ENCODE measurements at regions not wholly inside any gene's neighbourhood (a gene's known extent, or its start where the extent isn't known, plus 50 kb on each side); places are given as distances from the start of the nearest gene placed in this dataset.

DNA sequence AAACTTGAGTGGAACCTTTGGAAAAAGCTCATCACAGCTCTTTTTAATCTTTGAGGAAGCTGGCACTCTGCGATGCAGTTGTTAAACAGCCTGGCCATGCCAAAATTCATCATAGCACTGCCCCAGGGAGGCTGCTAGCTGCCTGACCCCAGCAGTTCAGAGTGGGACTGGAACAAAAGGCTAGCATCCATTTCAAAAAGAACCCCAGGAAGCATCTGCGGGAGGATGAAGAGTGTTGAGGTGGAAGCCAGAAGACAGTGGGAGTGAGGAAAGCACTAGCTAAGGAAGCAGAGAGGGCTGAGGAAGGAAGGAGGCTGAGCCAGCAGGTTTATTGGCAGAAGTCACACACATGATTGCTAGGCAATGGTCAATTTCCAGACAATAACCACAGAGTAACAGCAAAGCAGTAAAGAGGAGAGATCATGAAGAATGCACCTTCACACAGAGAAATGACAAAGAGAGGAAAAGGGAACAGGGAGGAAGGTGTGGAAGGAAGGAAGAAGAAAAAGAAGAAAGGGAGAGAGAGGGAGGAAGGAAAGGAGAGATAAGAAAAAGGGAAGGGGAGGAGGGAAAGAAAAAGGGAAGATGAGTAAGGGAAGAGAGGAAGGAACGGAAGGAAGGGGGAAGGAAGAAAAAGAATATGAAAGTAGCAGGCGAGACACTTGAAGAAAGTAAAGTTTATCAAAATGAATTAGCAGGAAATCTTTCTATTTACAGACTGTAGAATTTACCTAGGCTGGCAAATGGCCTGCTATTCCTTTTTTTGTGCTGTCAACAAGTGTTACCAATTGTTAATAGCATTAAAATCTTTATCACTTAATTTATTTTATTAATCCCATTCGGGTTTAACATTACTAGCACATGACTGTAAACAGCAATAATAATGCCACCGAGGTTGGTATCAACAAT lies 270.0 kb upstream of the PSMD7 start:
- Histone ChIP-seq H3K4me3 (ENCODE audit: low read length) (peak overlapping the region; percentile 37), H3K27ac (ENCODE audit: low read length) (no peak overlapping the region), H3K9me3 (ENCODE audit: insufficient read depth, low read depth, low read length) (no peaks in the 10 kb centered on the region), H3K4me1 (ENCODE audit: insufficient read depth, low read length) (peaks cover 61% of the 10 kb centered on the region), H3K27me3 (ENCODE audit: insufficient read depth, low read length) (no peaks in the 10 kb centered on the region), H3K9ac (ENCODE audit: low read depth, low read length) (no peak overlapping the region), H3K36me3 (ENCODE audit: insufficient read depth, low read depth, low read length) (no peaks in the 10 kb centered on the region)

GRCh38 chr16:74024953-74025352 lies 271.7 kb upstream of the PSMD7 start:
- no peaks in the 10 kb centered on the region for H3K27me3 ChIP-seq (ENCODE audit: insufficient read depth, low read length)
- no peaks in the 10 kb centered on the region for H3K36me3 ChIP-seq (ENCODE audit: insufficient read depth, low read depth, low read length)
- peaks cover 53% of the 10 kb centered on the region for H3K4me1 ChIP-seq (ENCODE audit: insufficient read depth, low read length)
- no peak overlapping the region for H3K9ac ChIP-seq (ENCODE audit: low read depth, low read length)
- no peak overlapping the region for H3K4me3 ChIP-seq (ENCODE audit: low read length)
- no peak overlapping the region for H3K27ac ChIP-seq (ENCODE audit: low read length)
- H3K9me3 ChIP-seq (ENCODE audit: insufficient read depth, low read depth, low read length): no peaks in the 10 kb centered on the region

DNA sequence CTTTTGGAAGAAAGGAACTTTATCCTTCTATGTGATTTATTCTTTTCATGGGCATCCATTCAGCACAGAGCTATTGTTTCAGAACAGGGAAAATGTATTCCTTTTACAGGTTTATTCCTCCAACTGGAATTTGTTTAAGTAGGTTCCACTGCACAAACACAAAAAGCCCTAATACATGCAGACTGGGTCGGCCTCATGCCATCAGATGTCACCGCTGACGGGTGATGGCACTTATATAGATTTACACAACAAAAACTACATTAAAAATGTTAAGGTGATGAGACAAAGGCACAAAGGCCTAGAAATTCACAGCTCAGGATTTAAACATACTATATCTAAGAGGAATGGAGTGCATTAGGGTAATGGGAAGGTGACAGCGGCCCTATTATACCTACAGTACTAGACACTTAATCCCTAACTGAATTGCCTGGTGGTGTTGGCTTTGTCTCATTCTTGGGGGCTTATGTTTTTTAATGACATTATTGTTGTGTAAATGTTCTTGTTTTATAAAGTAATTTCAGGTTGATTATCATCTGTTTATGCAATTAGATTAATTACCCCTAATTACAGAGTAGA lies 276.4 kb upstream of the PSMD7 start:
- H3K9ac ChIP-seq (ENCODE audit: low read depth, low read length): no peak overlapping the region
- peaks cover 25% of the 10 kb centered on the region; the same call in 1 of the 2 replicates for H3K4me1 ChIP-seq (ENCODE audit: insufficient read depth, low read length)
- H3K36me3 ChIP-seq (ENCODE audit: insufficient read depth, low read depth, low read length): no peaks in the 10 kb centered on the region
- H3K27me3 ChIP-seq (ENCODE audit: insufficient read depth, low read length): no peaks in the 10 kb centered on the region
- no peak overlapping the region for H3K27ac ChIP-seq (ENCODE audit: low read length)
- H3K4me3 ChIP-seq (ENCODE audit: low read length): no peak overlapping the region
- H3K9me3 ChIP-seq (ENCODE audit: insufficient read depth, low read depth, low read length): peaks cover under 1% of the 10 kb centered on the region; the same call in 1 of the 2 replicates

DNA sequence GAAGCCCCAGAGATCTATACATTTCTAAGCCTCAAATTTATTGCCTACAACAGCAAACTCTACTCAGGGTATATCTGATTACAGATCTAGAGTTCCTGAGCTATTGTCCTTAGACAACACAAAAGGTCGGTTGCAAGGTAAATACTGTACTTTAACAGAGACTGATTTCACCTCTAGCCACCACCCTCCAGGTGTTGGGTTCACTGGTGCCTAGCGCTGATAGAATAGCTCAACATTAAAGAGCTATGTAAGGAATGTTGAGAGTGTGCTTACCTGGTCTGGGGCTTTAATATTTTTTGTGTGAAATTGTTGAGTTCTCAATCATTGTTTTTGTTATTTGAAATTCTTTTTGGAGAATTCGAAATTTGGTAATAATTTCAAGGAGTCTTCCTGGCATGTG lies 277.0 kb upstream of the PSMD7 start:
- Histone ChIP-seq H3K27ac (ENCODE audit: low read length) (no peak overlapping the region), H3K4me1 (ENCODE audit: insufficient read depth, low read length) (peaks cover 21% of the 10 kb centered on the region; the same call in 1 of the 2 replicates), H3K9ac (ENCODE audit: low read depth, low read length) (no peak overlapping the region), H3K36me3 (ENCODE audit: insufficient read depth, low read depth, low read length) (no peaks in the 10 kb centered on the region), H3K4me3 (ENCODE audit: low read length) (no peak overlapping the region), H3K27me3 (ENCODE audit: insufficient read depth, low read length) (no peaks in the 10 kb centered on the region), H3K9me3 (ENCODE audit: insufficient read depth, low read depth, low read length) (peaks cover 6% of the 10 kb centered on the region)

DNA sequence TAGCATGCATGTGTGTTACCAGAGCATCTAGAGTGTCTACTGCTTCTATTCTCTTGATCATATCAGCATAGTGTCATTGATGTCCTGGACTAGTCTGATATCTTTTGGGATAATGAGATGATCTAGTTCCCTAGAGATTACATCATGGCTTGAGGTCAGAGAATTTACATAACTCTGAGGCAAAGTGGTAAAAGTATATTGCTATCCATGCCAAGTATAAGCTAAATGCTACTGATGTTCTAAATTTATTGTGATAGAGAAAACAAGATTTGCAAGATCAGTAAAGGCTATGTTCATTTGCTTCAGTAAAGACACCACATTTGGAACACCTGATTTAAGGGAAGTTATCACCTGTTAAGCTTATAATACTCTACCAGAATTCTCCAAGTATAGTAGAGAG lies 280.7 kb upstream of the PSMD7 start:
- Histone ChIP-seq H3K27me3 (ENCODE audit: insufficient read depth, low read length) (no peaks in the 10 kb centered on the region), H3K4me1 (ENCODE audit: insufficient read depth, low read length) (peaks cover 16% of the 10 kb centered on the region; the same call in 1 of the 2 replicates), H3K9ac (ENCODE audit: low read depth, low read length) (no peak overlapping the region), H3K9me3 (ENCODE audit: insufficient read depth, low read depth, low read length) (peaks cover 6% of the 10 kb centered on the region), H3K36me3 (ENCODE audit: insufficient read depth, low read depth, low read length) (no peaks in the 10 kb centered on the region), H3K4me3 (ENCODE audit: low read length) (no peak overlapping the region), H3K27ac (ENCODE audit: low read length) (no peak overlapping the region)

DNA sequence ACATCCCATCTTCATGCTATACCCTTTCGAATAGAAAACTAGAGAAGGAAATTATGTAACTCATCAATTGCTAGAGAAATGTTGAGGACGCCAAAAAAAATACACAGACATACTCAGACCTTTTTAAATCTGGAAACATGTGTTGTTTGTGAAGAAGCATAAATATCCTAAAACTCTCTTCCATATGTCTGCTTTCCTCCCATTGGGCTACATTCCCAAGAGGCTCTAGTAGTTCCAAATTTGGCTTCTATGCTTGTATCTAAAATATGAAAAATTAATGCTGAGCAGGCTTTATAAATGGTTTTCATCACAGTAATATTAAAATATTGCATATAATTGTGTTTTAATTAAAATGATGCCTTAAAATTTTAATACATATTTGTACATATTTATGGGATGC lies 297.9 kb upstream of the PSMD7 start:
- H3K36me3 ChIP-seq (ENCODE audit: insufficient read depth, low read depth, low read length): no peaks in the 10 kb centered on the region
- H3K27ac ChIP-seq (ENCODE audit: low read length): no peak overlapping the region
- no peaks in the 10 kb centered on the region for H3K27me3 ChIP-seq (ENCODE audit: insufficient read depth, low read length)
- no peak overlapping the region for H3K9ac ChIP-seq (ENCODE audit: low read depth, low read length)
- H3K4me3 ChIP-seq (ENCODE audit: low read length): no peak overlapping the region
- peaks cover 10% of the 10 kb centered on the region for H3K9me3 ChIP-seq (ENCODE audit: insufficient read depth, low read depth, low read length)
- H3K4me1 ChIP-seq (ENCODE audit: insufficient read depth, low read length): no peaks in the 10 kb centered on the region

DNA sequence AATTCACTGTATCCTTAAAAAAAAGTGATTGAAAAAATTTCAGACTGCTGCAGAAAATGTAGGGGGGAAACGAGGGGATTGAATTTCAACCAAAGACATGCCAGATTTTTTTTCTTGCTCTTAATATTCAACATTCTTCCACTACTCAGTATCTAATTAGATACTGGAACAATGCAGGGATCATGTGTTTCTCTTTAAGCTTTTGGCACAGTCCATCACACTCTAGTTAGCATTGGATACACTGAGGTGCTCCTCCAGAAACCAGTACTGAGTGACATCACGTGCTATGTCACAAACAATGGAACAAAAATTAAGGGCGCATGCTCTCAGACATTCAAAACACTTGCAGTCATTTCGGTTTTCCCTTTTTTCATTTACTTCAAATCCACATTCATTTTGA lies 298.6 kb upstream of the PSMD7 start:
- Histone ChIP-seq H3K4me1 (ENCODE audit: insufficient read depth, low read length) (no peaks in the 10 kb centered on the region), H3K9me3 (ENCODE audit: insufficient read depth, low read depth, low read length) (peaks cover 3% of the 10 kb centered on the region), H3K4me3 (ENCODE audit: low read length) (no peak overlapping the region), H3K9ac (ENCODE audit: low read depth, low read length) (no peak overlapping the region), H3K27me3 (ENCODE audit: insufficient read depth, low read length) (no peaks in the 10 kb centered on the region), H3K36me3 (ENCODE audit: insufficient read depth, low read depth, low read length) (no peaks in the 10 kb centered on the region), H3K27ac (ENCODE audit: low read length) (no peak overlapping the region)

- H3K4me3 ChIP-seq (ENCODE audit: low read length): no peak overlapping the region
- H3K36me3 ChIP-seq (ENCODE audit: insufficient read depth, low read depth, low read length): no peaks in the 10 kb centered on the region
- H3K9me3 ChIP-seq (ENCODE audit: insufficient read depth, low read depth, low read length): no peaks in the 10 kb centered on the region; the same call in 1 of the 2 replicates
Observed at GRCh38 chr16:73997340-73997711, 299.3 kb upstream of the PSMD7 start.

GRCh38 chr16:73996624-73997339 lies 299.8 kb upstream of the PSMD7 start:
- Histone ChIP-seq H3K27me3 (ENCODE audit: insufficient read depth, low read length) (no peaks in the 10 kb centered on the region), H3K4me3 (ENCODE audit: low read length) (no peak overlapping the region), H3K27ac (ENCODE audit: low read length) (no peak overlapping the region), H3K9ac (ENCODE audit: low read depth, low read length) (no peak overlapping the region), H3K9me3 (ENCODE audit: insufficient read depth, low read depth, low read length) (no peaks in the 10 kb centered on the region), H3K4me1 (ENCODE audit: insufficient read depth, low read length) (no peaks in the 10 kb centered on the region), H3K36me3 (ENCODE audit: insufficient read depth, low read depth, low read length) (no peaks in the 10 kb centered on the region)

More at GRCh38 chr16:73997340-73997711, 299.3 kb upstream of the PSMD7 start:
- H3K27ac ChIP-seq (ENCODE audit: low read length): no peak overlapping the region
- H3K9ac ChIP-seq (ENCODE audit: low read depth, low read length): no peak overlapping the region
- H3K4me1 ChIP-seq (ENCODE audit: insufficient read depth, low read length): no peaks in the 10 kb centered on the region
- H3K27me3 ChIP-seq (ENCODE audit: insufficient read depth, low read length): no peaks in the 10 kb centered on the region

DNA sequence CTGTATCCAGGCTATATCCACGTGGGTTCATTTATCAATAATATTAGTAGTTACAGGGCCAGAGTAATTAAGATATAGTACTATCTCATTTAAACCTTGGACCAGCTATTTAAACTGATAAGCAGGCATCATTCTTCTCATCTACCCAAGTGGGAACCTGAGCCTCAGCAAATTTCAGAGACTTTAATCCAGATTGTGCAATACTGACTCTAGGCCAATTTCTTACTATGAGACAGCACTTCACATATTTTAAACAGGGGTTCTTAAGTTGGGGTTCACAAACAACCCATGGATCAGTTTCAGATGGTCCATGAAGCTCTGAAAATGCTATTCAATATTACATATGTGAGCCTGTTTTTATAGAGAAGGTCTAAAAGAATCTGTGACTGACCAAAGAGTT lies 302.7 kb upstream of the PSMD7 start:
- no peak overlapping the region for H3K9ac ChIP-seq (ENCODE audit: low read depth, low read length)
- H3K4me1 ChIP-seq (ENCODE audit: insufficient read depth, low read length): no peaks in the 10 kb centered on the region
- H3K9me3 ChIP-seq (ENCODE audit: insufficient read depth, low read depth, low read length): no peaks in the 10 kb centered on the region
- H3K36me3 ChIP-seq (ENCODE audit: insufficient read depth, low read depth, low read length): no peaks in the 10 kb centered on the region
- no peak overlapping the region for H3K4me3 ChIP-seq (ENCODE audit: low read length)
- H3K27me3 ChIP-seq (ENCODE audit: insufficient read depth, low read length): no peaks in the 10 kb centered on the region
- no peak overlapping the region for H3K27ac ChIP-seq (ENCODE audit: low read length)

GRCh38 chr16:73978407-73978784 lies 318.2 kb upstream of the PSMD7 start:
- H3K27ac ChIP-seq (ENCODE audit: low read length): no peak overlapping the region
- H3K27me3 ChIP-seq (ENCODE audit: insufficient read depth, low read length): no peaks in the 10 kb centered on the region
- H3K4me1 ChIP-seq (ENCODE audit: insufficient read depth, low read length): peaks cover 3% of the 10 kb centered on the region; the same call in 1 of the 2 replicates
- 0 out of 2 replicates have a peak, but pooled peaks cover 4% of the 10 kb centered on the region for H3K9me3 ChIP-seq (ENCODE audit: insufficient read depth, low read depth, low read length)
- no peak overlapping the region for H3K9ac ChIP-seq (ENCODE audit: low read depth, low read length)
- no peaks in the 10 kb centered on the region for H3K36me3 ChIP-seq (ENCODE audit: insufficient read depth, low read depth, low read length)
- no peak overlapping the region for H3K4me3 ChIP-seq (ENCODE audit: low read length)

Measured in iPS-20b (cell line).